ENCODE measurements at regions not wholly inside any gene's neighbourhood (a gene's known extent, or its start where the extent isn't known, plus 50 kb on each side); places are given as distances from the start of the nearest gene placed in this dataset.

DNA sequence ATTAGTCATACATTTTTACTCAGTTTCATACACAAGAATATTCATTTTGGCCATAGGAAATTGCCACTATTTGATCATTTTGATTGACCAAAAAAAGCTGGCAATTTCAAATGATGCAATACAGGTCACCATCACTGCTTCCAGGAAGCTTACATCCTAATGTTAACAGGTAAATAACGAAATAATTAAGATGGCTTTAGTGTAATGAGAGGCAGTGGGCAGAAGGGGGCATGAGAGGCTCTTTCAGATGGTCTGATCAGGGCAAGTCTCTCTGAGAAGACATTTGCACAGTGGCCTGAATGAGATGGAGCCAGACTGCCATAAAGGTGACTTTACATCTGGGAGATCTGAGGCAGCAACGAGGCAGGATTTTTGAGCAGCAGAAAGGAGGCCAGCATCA is 170.7 kb downstream of the SLIT2 start (continued):
- TF ChIP-seq, protein P1, sequence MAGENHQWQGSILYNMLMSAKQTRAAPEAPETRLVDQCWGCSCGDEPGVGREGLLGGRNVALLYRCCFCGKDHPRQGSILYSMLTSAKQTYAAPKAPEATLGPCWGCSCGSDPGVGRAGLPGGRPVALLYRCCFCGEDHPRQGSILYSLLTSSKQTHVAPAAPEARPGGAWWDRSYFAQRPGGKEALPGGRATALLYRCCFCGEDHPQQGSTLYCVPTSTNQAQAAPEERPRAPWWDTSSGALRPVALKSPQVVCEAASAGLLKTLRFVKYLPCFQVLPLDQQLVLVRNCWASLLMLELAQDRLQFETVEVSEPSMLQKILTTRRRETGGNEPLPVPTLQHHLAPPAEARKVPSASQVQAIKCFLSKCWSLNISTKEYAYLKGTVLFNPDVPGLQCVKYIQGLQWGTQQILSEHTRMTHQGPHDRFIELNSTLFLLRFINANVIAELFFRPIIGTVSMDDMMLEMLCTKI (IDR thresholded peaks at IDR 0.05; ENCODE audit: partially characterized antibody), result no peak
- TF ChIP-seq PHB (CRISPR knock-in tag; IDR thresholded peaks at IDR 0.05), result no peak
- TF ChIP-seq, protein P2, sequence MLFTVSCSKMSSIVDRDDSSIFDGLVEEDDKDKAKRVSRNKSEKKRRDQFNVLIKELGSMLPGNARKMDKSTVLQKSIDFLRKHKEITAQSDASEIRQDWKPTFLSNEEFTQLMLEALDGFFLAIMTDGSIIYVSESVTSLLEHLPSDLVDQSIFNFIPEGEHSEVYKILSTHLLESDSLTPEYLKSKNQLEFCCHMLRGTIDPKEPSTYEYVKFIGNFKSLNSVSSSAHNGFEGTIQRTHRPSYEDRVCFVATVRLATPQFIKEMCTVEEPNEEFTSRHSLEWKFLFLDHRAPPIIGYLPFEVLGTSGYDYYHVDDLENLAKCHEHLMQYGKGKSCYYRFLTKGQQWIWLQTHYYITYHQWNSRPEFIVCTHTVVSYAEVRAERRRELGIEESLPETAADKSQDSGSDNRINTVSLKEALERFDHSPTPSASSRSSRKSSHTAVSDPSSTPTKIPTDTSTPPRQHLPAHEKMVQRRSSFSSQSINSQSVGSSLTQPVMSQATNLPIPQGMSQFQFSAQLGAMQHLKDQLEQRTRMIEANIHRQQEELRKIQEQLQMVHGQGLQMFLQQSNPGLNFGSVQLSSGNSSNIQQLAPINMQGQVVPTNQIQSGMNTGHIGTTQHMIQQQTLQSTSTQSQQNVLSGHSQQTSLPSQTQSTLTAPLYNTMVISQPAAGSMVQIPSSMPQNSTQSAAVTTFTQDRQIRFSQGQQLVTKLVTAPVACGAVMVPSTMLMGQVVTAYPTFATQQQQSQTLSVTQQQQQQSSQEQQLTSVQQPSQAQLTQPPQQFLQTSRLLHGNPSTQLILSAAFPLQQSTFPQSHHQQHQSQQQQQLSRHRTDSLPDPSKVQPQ (CRISPR knock-in tag; IDR thresholded peaks at IDR 0.05; ENCODE audit: borderline replicate concordance), result no peak
- no peak for TF ChIP-seq TBP (optimal IDR thresholded peaks at IDR 0.05; ENCODE audit: low read depth, low read length)
- no peak for TF ChIP-seq ZNF174 (CRISPR knock-in tag; IDR thresholded peaks at IDR 0.05)
- TF ChIP-seq HDAC8 (tag; IDR thresholded peaks at IDR 0.05), result no peak
- no peak for TF ChIP-seq IRF2 (CRISPR knock-in tag; IDR thresholded peaks at IDR 0.05)
- TF ChIP-seq, protein P3, sequence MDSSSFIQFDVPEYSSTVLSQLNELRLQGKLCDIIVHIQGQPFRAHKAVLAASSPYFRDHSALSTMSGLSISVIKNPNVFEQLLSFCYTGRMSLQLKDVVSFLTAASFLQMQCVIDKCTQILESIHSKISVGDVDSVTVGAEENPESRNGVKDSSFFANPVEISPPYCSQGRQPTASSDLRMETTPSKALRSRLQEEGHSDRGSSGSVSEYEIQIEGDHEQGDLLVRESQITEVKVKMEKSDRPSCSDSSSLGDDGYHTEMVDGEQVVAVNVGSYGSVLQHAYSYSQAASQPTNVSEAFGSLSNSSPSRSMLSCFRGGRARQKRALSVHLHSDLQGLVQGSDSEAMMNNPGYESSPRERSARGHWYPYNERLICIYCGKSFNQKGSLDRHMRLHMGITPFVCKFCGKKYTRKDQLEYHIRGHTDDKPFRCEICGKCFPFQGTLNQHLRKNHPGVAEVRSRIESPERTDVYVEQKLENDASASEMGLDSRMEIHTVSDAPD (CRISPR knock-in tag; IDR thresholded peaks at IDR 0.05), result no peak
- TF ChIP-seq SMAD3 (CRISPR knock-in tag; conservative IDR thresholded peaks at IDR 0.05), result no peak
- no peak for TF ChIP-seq HDAC2 (IDR thresholded peaks at IDR 0.05)
- TF ChIP-seq CEBPB (tag; IDR thresholded peaks at IDR 0.05), result peak; percentile 30; the same call in 1 of the 2 replicates
- TF ChIP-seq CBX8 (IDR thresholded peaks at IDR 0.05; ENCODE audit: borderline replicate concordance, extremely low read depth, low read depth, low read length, poor library complexity, severe bottlenecking), result no peak
- no peak for TF ChIP-seq MEF2D (tag; conservative IDR thresholded peaks at IDR 0.05; ENCODE audit: low read depth)
- no peak for TF ChIP-seq PTRF (tag; IDR thresholded peaks at IDR 0.05)
- TF ChIP-seq ZBED1 (IDR thresholded peaks at IDR 0.05), result no peak
- no peak for TF ChIP-seq SUPT5H (IDR thresholded peaks at IDR 0.05)
- TF ChIP-seq CBX1 (IDR thresholded peaks at IDR 0.05; ENCODE audit: low read depth), result no peak
